AG04450 (cell line): ENCODE measurements at regions not wholly inside any gene's neighbourhood (a gene's known extent, or its start where the extent isn't known, plus 50 kb on each side); places are given as distances from the start of the nearest gene placed in this dataset.
"Not testable (repeated sequence)": the region's sequence is repeated elsewhere in the genome, so short reads cannot be mapped to it uniquely, and the experiment has no call there.

Source experiments
- CTCF ChIA-PET: fragments of 300-600, 350-600 bp; formaldehyde crosslinking; extraction: SDS; loops from one replicate; lab custom pipeline; 2022; ENCODE audit warnings: antibody characterized with exemption, inconsistent platforms; lab: Charles Lee
- POLR2A ChIA-PET: fragments of 350-600 bp; formaldehyde crosslinking; extraction: SDS; loops from one replicate; lab custom pipeline; 2021; ENCODE audit warnings: antibody characterized with exemption, inconsistent platforms; lab: Yijun Ruan, JAX
- DNase-seq: peaks from one replicate; pipeline ENCODE4 v3.0.0-alpha.2; 2011; ENCODE audit warnings: low read depth, low spot score
- H3K27ac ChIP-seq: one replicate; pipeline ENCODE4 v1.5.1; 2012; ENCODE audit warnings: low read depth, low read length, control low read depth
- H3K27me3 ChIP-seq: one replicate; pipeline ENCODE4 v1.6.0; 2012; ENCODE audit warnings: low read length; ENCODE audit not compliant: control insufficient read depth, insufficient read depth
- H3K4me3 ChIP-seq: 2 replicates; pipeline ENCODE4 v1.5.1; 2011; ENCODE audit warnings: mild to moderate bottlenecking, low read depth, low read length, control low read depth
- H3K9me3 ChIP-seq: 2 replicates; pipeline ENCODE4 v1.5.1; 2012; ENCODE audit warnings: low read length; ENCODE audit not compliant: control insufficient read depth, insufficient read depth
- CTCF ChIP-seq: IDR thresholded peaks from 2 replicates; pipeline ENCODE4 v1.5.1; 2011; ENCODE audit warnings: low read depth, low read length, control low read depth, inconsistent platforms

GRCh38 chr3:87761341-87761740 lies 297.5 kb downstream of the CGGBP1 start:
- H3K9me3 ChIP-seq: peaks cover 12% of the 10 kb centered on the region
- no peak overlapping the region for H3K27ac ChIP-seq
- no peak for DNase-seq
- ChIA-PET CTCF (no interaction called here), POLR2A (no interaction called here)
- H3K4me3 ChIP-seq: no peak overlapping the region
- no peak for TF ChIP-seq CTCF
- H3K27me3 ChIP-seq: no peaks in the 10 kb centered on the region

GRCh38 chr3:87756616-87757015 lies 302.2 kb downstream of the CGGBP1 start:
- no peak overlapping the region for H3K27ac ChIP-seq
- no peaks in the 10 kb centered on the region for H3K27me3 ChIP-seq
- TF ChIP-seq CTCF: no peak
- POLR2A ChIA-PET: no interaction called here
- peaks cover 4% of the 10 kb centered on the region for H3K9me3 ChIP-seq
- DNase-seq: no peak
- CTCF ChIA-PET: no interaction called here
- H3K4me3 ChIP-seq: no peak overlapping the region

- CTCF ChIA-PET: no interaction called here
- Histone ChIP-seq H3K27ac (no peak overlapping the region), H3K27me3 (no peaks in the 10 kb centered on the region)
These were observed 303.0 kb downstream of the CGGBP1 start for GRCh38 chr3:87755852-87756251.

GRCh38 chr3:87742250-87742649 lies 316.6 kb downstream of the CGGBP1 start:
- TF ChIP-seq CTCF: no peak
- no peak overlapping the region for H3K27ac ChIP-seq
- CTCF ChIA-PET: no interaction called here
- H3K4me3 ChIP-seq: no peak overlapping the region
- H3K27me3 ChIP-seq: no peaks in the 10 kb centered on the region
- no peak for DNase-seq
- peaks cover 13% of the 10 kb centered on the region for H3K9me3 ChIP-seq
- POLR2A ChIA-PET: no interaction called here

More at GRCh38 chr3:87755852-87756251, 303.0 kb downstream of the CGGBP1 start:
- no peak for DNase-seq
- TF ChIP-seq CTCF: no peak
- POLR2A ChIA-PET: no interaction called here
- Histone ChIP-seq H3K9me3 (no peaks in the 10 kb centered on the region), H3K4me3 (no peak overlapping the region)

- DNase-seq, H3K27ac ChIP-seq, CTCF ChIA-PET, POLR2A ChIA-PET, H3K27me3 ChIP-seq, H3K4me3 ChIP-seq: not testable (repeated sequence)
- peaks cover 13% of the 10 kb centered on the region for H3K9me3 ChIP-seq
These were observed 317.9 kb downstream of the CGGBP1 start for GRCh38 chr3:87740894-87741293.

- H3K4me3 ChIP-seq, CTCF ChIA-PET, H3K27me3 ChIP-seq, DNase-seq, H3K27ac ChIP-seq, POLR2A ChIA-PET: not testable (repeated sequence)
- H3K9me3 ChIP-seq: peaks cover 13% of the 10 kb centered on the region
These were observed 321.0 kb downstream of the CGGBP1 start for GRCh38 chr3:87737817-87738216.
